ENCODE measurements at regions not wholly inside any gene's neighbourhood (a gene's known extent, or its start where the extent isn't known, plus 50 kb on each side); places are given as distances from the start of the nearest gene placed in this dataset.

- Mint-ChIP-seq H3K4me1 (no peaks in the 10 kb centered on the region), H3K36me3 (ENCODE audit: low read depth) (no peaks in the 10 kb centered on the region), H3K9me3 (ENCODE audit: low read depth) (peaks cover 3% of the 10 kb centered on the region), H3K27me3 (no peaks in the 10 kb centered on the region), H3K4me3 (no peak overlapping the region), H3K27ac (no peak overlapping the region)
- ChIA-PET POLR2A (no interaction called here), CTCF (no interaction called here)
- ATAC-seq (no peak), DNase-seq (no peak)
- intact Hi-C loops (cut with DNase I, micrococcal nuclease): no loop called here
Observed at GRCh38 chr9:73995836-73996235, 501.3 kb upstream of the RORB start.

GRCh38 chr9:73996844-73997243 lies 500.3 kb upstream of the RORB start:
- ChIA-PET POLR2A (no interaction called here), CTCF (interaction anchor here (0.6 kb wide), 1 partner anchor 490 kb away, joined by 3 read pairs; no protein-coding TSS in a partner anchor)
- no peak overlapping the region for H3K4me3 Mint-ChIP-seq
- no peaks in the 10 kb centered on the region for H3K27me3 Mint-ChIP-seq
- intact Hi-C loops (cut with DNase I, micrococcal nuclease): no loop called here
- no peak overlapping the region for H3K27ac Mint-ChIP-seq
- DNase-seq (no peak), ATAC-seq (no peak)
- peaks cover 3% of the 10 kb centered on the region for H3K9me3 Mint-ChIP-seq (ENCODE audit: low read depth)
- H3K4me1 Mint-ChIP-seq: no peaks in the 10 kb centered on the region
- H3K36me3 Mint-ChIP-seq (ENCODE audit: low read depth): no peaks in the 10 kb centered on the region

GRCh38 chr9:74001382-74001781 lies 495.8 kb upstream of the RORB start:
- intact Hi-C loops (cut with DNase I, micrococcal nuclease): no loop called here
- ChIA-PET POLR2A (no interaction called here), CTCF (no interaction called here)
- Mint-ChIP-seq H3K27me3 (no peaks in the 10 kb centered on the region), H3K9me3 (ENCODE audit: low read depth) (no peaks in the 10 kb centered on the region), H3K4me3 (no peak overlapping the region), H3K4me1 (no peaks in the 10 kb centered on the region), H3K36me3 (ENCODE audit: low read depth) (no peaks in the 10 kb centered on the region), H3K27ac (no peak overlapping the region)
- no peak for ATAC-seq
- no peak for DNase-seq

- no peaks in the 10 kb centered on the region for H3K4me1 Mint-ChIP-seq
- no peaks in the 10 kb centered on the region for H3K27me3 Mint-ChIP-seq
- H3K27ac Mint-ChIP-seq: no peak overlapping the region
- intact Hi-C loops (cut with DNase I, micrococcal nuclease): no loop called here
- no peak overlapping the region for H3K4me3 Mint-ChIP-seq
- CTCF ChIA-PET: no interaction called here
- no peaks in the 10 kb centered on the region for H3K36me3 Mint-ChIP-seq (ENCODE audit: low read depth)
- DNase-seq (no peak), ATAC-seq (no peak)
- POLR2A ChIA-PET: no interaction called here
- H3K9me3 Mint-ChIP-seq (ENCODE audit: low read depth): no peaks in the 10 kb centered on the region
Observed at GRCh38 chr9:74006935-74007334, 490.2 kb upstream of the RORB start.

- DNase-seq (no peak), ATAC-seq (no peak)
- ChIA-PET POLR2A (no interaction called here), CTCF (no interaction called here)
- Mint-ChIP-seq H3K27me3 (no peaks in the 10 kb centered on the region), H3K27ac (no peak overlapping the region), H3K9me3 (ENCODE audit: low read depth) (no peaks in the 10 kb centered on the region), H3K4me1 (no peaks in the 10 kb centered on the region), H3K36me3 (ENCODE audit: low read depth) (no peaks in the 10 kb centered on the region), H3K4me3 (no peak overlapping the region)
- intact Hi-C loops (cut with DNase I, micrococcal nuclease): no loop called here
Observed at GRCh38 chr9:74007833-74008232, 489.3 kb upstream of the RORB start.

- Mint-ChIP-seq H3K27me3 (no peaks in the 10 kb centered on the region), H3K4me1 (no peaks in the 10 kb centered on the region), H3K9me3 (ENCODE audit: low read depth) (peaks cover 3% of the 10 kb centered on the region), H3K4me3 (no peak overlapping the region), H3K27ac (no peak overlapping the region), H3K36me3 (ENCODE audit: low read depth) (no peaks in the 10 kb centered on the region)
- ChIA-PET CTCF (no interaction called here), POLR2A (no interaction called here)
- intact Hi-C loops (cut with DNase I, micrococcal nuclease): no loop called here
- DNase-seq (no peak), ATAC-seq (no peak)
Observed at GRCh38 chr9:74016004-74016403, 481.1 kb upstream of the RORB start.

GRCh38 chr9:74025402-74025925 lies 471.7 kb upstream of the RORB start:
- Mint-ChIP-seq H3K36me3 (ENCODE audit: low read depth) (no peaks in the 10 kb centered on the region), H3K4me1 (no peaks in the 10 kb centered on the region), H3K9me3 (ENCODE audit: low read depth) (peaks cover 1% of the 10 kb centered on the region), H3K4me3 (no peak overlapping the region), H3K27me3 (no peaks in the 10 kb centered on the region), H3K27ac (no peak overlapping the region)
- ChIA-PET CTCF (no interaction called here), POLR2A (no interaction called here)
- intact Hi-C loops (cut with DNase I, micrococcal nuclease): no loop called here
- DNase-seq (no peak), ATAC-seq (no peak)

- Mint-ChIP-seq H3K27ac (no peak overlapping the region), H3K9me3 (ENCODE audit: low read depth) (no peaks in the 10 kb centered on the region), H3K4me3 (no peak overlapping the region), H3K4me1 (peaks cover 3% of the 10 kb centered on the region), H3K36me3 (ENCODE audit: low read depth) (no peaks in the 10 kb centered on the region), H3K27me3 (no peaks in the 10 kb centered on the region)
- DNase-seq: no peak
- ChIA-PET POLR2A (no interaction called here), CTCF (no interaction called here)
- no peak for ATAC-seq
- intact Hi-C loops (cut with DNase I, micrococcal nuclease): no loop called here
Observed at GRCh38 chr9:74032421-74032820, 464.7 kb upstream of the RORB start.

GRCh38 chr9:74035786-74036185 lies 461.3 kb upstream of the RORB start:
- ATAC-seq (no peak), DNase-seq (no peak)
- POLR2A ChIA-PET: no interaction called here
- H3K27ac Mint-ChIP-seq: no peak overlapping the region
- CTCF ChIA-PET: no interaction called here
- H3K9me3 Mint-ChIP-seq (ENCODE audit: low read depth): no peaks in the 10 kb centered on the region
- intact Hi-C loops (cut with DNase I, micrococcal nuclease): no loop called here
- peaks cover 3% of the 10 kb centered on the region for H3K4me1 Mint-ChIP-seq
- H3K27me3 Mint-ChIP-seq: no peaks in the 10 kb centered on the region
- no peak overlapping the region for H3K4me3 Mint-ChIP-seq
- no peaks in the 10 kb centered on the region for H3K36me3 Mint-ChIP-seq (ENCODE audit: low read depth)

GRCh38 chr9:74036549-74037231 lies 460.4 kb upstream of the RORB start:
- Mint-ChIP-seq H3K9me3 (ENCODE audit: low read depth) (no peaks in the 10 kb centered on the region), H3K36me3 (ENCODE audit: low read depth) (no peaks in the 10 kb centered on the region), H3K27ac (no peak overlapping the region), H3K27me3 (no peaks in the 10 kb centered on the region), H3K4me1 (peaks cover 3% of the 10 kb centered on the region), H3K4me3 (no peak overlapping the region)
- intact Hi-C loops (cut with DNase I, micrococcal nuclease): no loop called here
- DNase-seq (no peak), ATAC-seq (peak; percentile 53)
- ChIA-PET CTCF (no interaction called here), POLR2A (no interaction called here)

- intact Hi-C loops (cut with DNase I, micrococcal nuclease): no loop called here
- Mint-ChIP-seq H3K4me1 (peaks cover 3% of the 10 kb centered on the region), H3K9me3 (ENCODE audit: low read depth) (peaks cover 2% of the 10 kb centered on the region), H3K4me3 (no peak overlapping the region), H3K27me3 (no peaks in the 10 kb centered on the region), H3K36me3 (ENCODE audit: low read depth) (no peaks in the 10 kb centered on the region), H3K27ac (no peak overlapping the region)
- ATAC-seq (no peak), DNase-seq (no peak)
- CTCF ChIA-PET: no interaction called here
- POLR2A ChIA-PET: no interaction called here
Observed at GRCh38 chr9:74037274-74037673, 459.9 kb upstream of the RORB start.

GRCh38 chr9:74041588-74041987 lies 455.5 kb upstream of the RORB start:
- intact Hi-C loops (cut with DNase I, micrococcal nuclease): no loop called here
- Mint-ChIP-seq H3K9me3 (ENCODE audit: low read depth) (peaks cover 6% of the 10 kb centered on the region), H3K4me3 (no peak overlapping the region), H3K4me1 (peaks cover under 1% of the 10 kb centered on the region), H3K36me3 (ENCODE audit: low read depth) (no peaks in the 10 kb centered on the region), H3K27me3 (no peaks in the 10 kb centered on the region), H3K27ac (no peak overlapping the region)
- ChIA-PET POLR2A (no interaction called here), CTCF (no interaction called here)
- no peak for DNase-seq
- ATAC-seq: no peak

GRCh38 chr9:74044844-74045243 lies 452.3 kb upstream of the RORB start:
- Mint-ChIP-seq H3K36me3 (ENCODE audit: low read depth) (no peaks in the 10 kb centered on the region), H3K27ac (no peak overlapping the region), H3K4me3 (no peak overlapping the region), H3K27me3 (no peaks in the 10 kb centered on the region), H3K9me3 (ENCODE audit: low read depth) (peaks cover 6% of the 10 kb centered on the region), H3K4me1 (no peaks in the 10 kb centered on the region)
- ATAC-seq (no peak), DNase-seq (no peak)
- POLR2A ChIA-PET: no interaction called here
- intact Hi-C loops (cut with DNase I, micrococcal nuclease): no loop called here
- CTCF ChIA-PET: interaction anchor here (0.5 kb wide), 1 partner anchor 610 kb away, joined by 3 read pairs; no protein-coding TSS in a partner anchor

Measured in activated CD4-positive, alpha-beta T cell treated with anti-CD3 and anti-CD28 coated beads for 36 hours (primary cell).